Endodermal cell (in vitro differentiated cells): ENCODE measurements at regions not wholly inside any gene's neighbourhood (a gene's known extent, or its start where the extent isn't known, plus 50 kb on each side); places are given as distances from the start of the nearest gene placed in this dataset.

Experiments used
- DNase-seq: peaks from one replicate; pipeline ENCODE4 v3.0.0-alpha.2; 2017
- H3K27ac ChIP-seq: 2 replicates; pipeline ENCODE4 v1.5.1; 2013; ENCODE audit warnings: mild to moderate bottlenecking, low read depth, low read length, moderate library complexity
- H3K27me3 ChIP-seq: 2 replicates; pipeline ENCODE4 v1.6.1; 2013; ENCODE audit warnings: mild to moderate bottlenecking, low read length, moderate library complexity; ENCODE audit not compliant: insufficient read depth, control insufficient read depth, poor library complexity, severe bottlenecking
- H3K36me3 ChIP-seq: 2 replicates; pipeline ENCODE4 v1.7.0; 2013; ENCODE audit warnings: mild to moderate bottlenecking, low read length, moderate library complexity; ENCODE audit not compliant: control insufficient read depth, insufficient read depth
- H3K4me1 ChIP-seq: one replicate; pipeline ENCODE4 v1.7.0; 2013; ENCODE audit warnings: low read length; ENCODE audit not compliant: control insufficient read depth, insufficient read depth
- H3K4me3 ChIP-seq: 2 replicates; pipeline ENCODE4 v1.5.1; 2013; ENCODE audit warnings: mild to moderate bottlenecking, low read length, moderate library complexity
- H3K9ac ChIP-seq: 2 replicates; pipeline ENCODE4 v1.6.1; 2013; ENCODE audit warnings: mild to moderate bottlenecking, low read length, moderate library complexity; ENCODE audit not compliant: poor library complexity, severe bottlenecking; ENCODE audit errors: extremely low read depth
- H3K9me3 ChIP-seq: 2 replicates; pipeline ENCODE4 v1.6.1; 2013; ENCODE audit warnings: mild to moderate bottlenecking, low read length, moderate library complexity; ENCODE audit not compliant: control insufficient read depth
- H3K27ac Mint-ChIP-seq: 2 replicates; pipeline ENCODE4 v1.8.0; 2020; ENCODE audit warnings: mixed read lengths
- H3K27me3 Mint-ChIP-seq: 2 replicates; pipeline ENCODE4 v1.8.0; 2021; ENCODE audit warnings: mild to moderate bottlenecking, mixed read lengths; ENCODE audit not compliant: insufficient read depth
- H3K36me3 Mint-ChIP-seq: 2 replicates; pipeline ENCODE4 v1.8.0; 2020; ENCODE audit warnings: low read depth, mixed read lengths
- H3K4me1 Mint-ChIP-seq: 2 replicates; pipeline ENCODE4 v1.8.0; 2020; ENCODE audit warnings: mixed read lengths
- H3K4me3 Mint-ChIP-seq: 2 replicates; pipeline ENCODE4 v1.8.0; 2020; ENCODE audit warnings: mild to moderate bottlenecking, moderate library complexity, mixed read lengths
- H3K9me3 Mint-ChIP-seq: 2 replicates; pipeline ENCODE4 v1.8.0; 2020; ENCODE audit warnings: mild to moderate bottlenecking, mixed read lengths
- CTCF ChIP-seq: fragments of 200-600 bp; sonication (generic); conservative IDR thresholded peaks from 2 replicates; pipeline ENCODE4 v1.5.0; 2021; ENCODE audit warnings: antibody characterized with exemption, mild to moderate bottlenecking
- WGBS, 2 experiments: methylation state at CpG; one replicate each; pipeline versions ENCODE4 v1.1.5 to v1.1.7; 2013; ENCODE audit warnings: missing lambda C conversion rate in 2 of 2, mixed read lengths in 1 of 2; ENCODE audit not compliant: insufficient coverage in 1 of 2, insufficient read length in 1 of 2; 5-methylcytosine and 5-hydroxymethylcytosine counted together

DNA sequence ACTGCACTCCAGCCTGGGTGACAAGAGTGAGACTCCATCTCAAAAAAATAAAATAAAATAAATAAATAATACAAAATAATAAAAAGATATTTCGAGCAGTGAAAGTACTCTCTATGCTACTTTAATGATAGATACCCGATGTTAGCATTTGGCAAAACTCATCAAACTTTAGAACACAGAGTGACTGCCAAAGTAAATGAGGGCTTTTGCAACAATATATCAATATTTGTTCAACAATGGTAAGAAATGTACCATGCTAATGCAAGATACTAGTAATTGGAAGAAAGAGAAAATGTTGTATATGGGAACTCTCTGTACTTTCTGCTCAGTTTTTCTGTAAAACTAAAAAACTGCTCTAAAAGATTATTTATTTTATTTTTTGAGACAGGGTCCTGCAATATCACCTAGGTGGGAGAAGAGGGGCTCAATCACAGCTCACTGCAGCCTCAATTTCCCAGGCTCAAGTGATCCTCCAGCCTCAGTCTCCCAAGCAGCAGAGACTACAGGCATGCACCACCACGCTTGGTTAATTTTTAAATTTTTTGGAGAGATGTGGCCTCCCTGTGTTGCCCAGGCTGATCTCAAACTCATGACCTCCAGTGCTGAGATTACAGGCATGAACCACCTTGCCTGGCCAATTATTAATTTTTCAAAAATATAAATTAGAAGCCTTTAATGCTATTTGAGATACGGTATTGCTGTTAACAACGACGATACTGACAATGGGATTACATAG is 650.5 kb upstream of the NR2F2 start:
- H3K9ac ChIP-seq, result no peak overlapping the region
- no peak overlapping the region for H3K27ac Mint-ChIP-seq
- no peaks in the 10 kb centered on the region for H3K36me3 ChIP-seq
- WGBS, 2 experiments, result 94% methylated on average over 6 of the region's 6 CpGs; no CpG with 5 or more reads in 1 of the 2 experiments
- no peak overlapping the region for H3K27ac ChIP-seq
- H3K4me3 ChIP-seq, result no peak overlapping the region
- no peaks in the 10 kb centered on the region for H3K4me1 Mint-ChIP-seq
- no peak for TF ChIP-seq CTCF
- no peak for DNase-seq
- no peaks in the 10 kb centered on the region for H3K27me3 Mint-ChIP-seq
- H3K4me3 Mint-ChIP-seq, result no peak overlapping the region
- H3K36me3 Mint-ChIP-seq, result no peaks in the 10 kb centered on the region
- H3K9me3 ChIP-seq, result no peaks in the 10 kb centered on the region
- no peaks in the 10 kb centered on the region for H3K27me3 ChIP-seq
- no peaks in the 10 kb centered on the region for H3K4me1 ChIP-seq
- no peaks in the 10 kb centered on the region for H3K9me3 Mint-ChIP-seq

- Histone ChIP-seq H3K27me3 (no peaks in the 10 kb centered on the region), H3K9me3 (no peaks in the 10 kb centered on the region), H3K36me3 (no peaks in the 10 kb centered on the region), H3K4me3 (no peak overlapping the region), H3K9ac (no peak overlapping the region), H3K27ac (no peak overlapping the region), H3K4me1 (no peaks in the 10 kb centered on the region)
- Mint-ChIP-seq H3K4me1 (no peaks in the 10 kb centered on the region), H3K27ac (no peak overlapping the region), H3K27me3 (no peaks in the 10 kb centered on the region), H3K4me3 (no peak overlapping the region), H3K36me3 (no peaks in the 10 kb centered on the region), H3K9me3 (no peaks in the 10 kb centered on the region)
- no peak for TF ChIP-seq CTCF
- 65 to 67% methylated on average over 1 to 2 of the region's 2 CpGs for whole genome bisulfite sequencing, 2 experiments
- no peak for DNase-seq
These were observed 649.8 kb upstream of the NR2F2 start for GRCh38 chr15:95680728-95681127.

- Mint-ChIP-seq H3K9me3 (no peaks in the 10 kb centered on the region), H3K27me3 (no peaks in the 10 kb centered on the region), H3K4me1 (no peaks in the 10 kb centered on the region), H3K4me3 (no peak overlapping the region), H3K36me3 (no peaks in the 10 kb centered on the region), H3K27ac (no peak overlapping the region)
- 88 to 91% methylated on average over 2 to 5 of the region's 5 CpGs for WGBS, 2 experiments
- no peak for TF ChIP-seq CTCF
- Histone ChIP-seq H3K27me3 (no peaks in the 10 kb centered on the region), H3K36me3 (no peaks in the 10 kb centered on the region), H3K9me3 (no peaks in the 10 kb centered on the region), H3K4me3 (no peak overlapping the region), H3K4me1 (no peaks in the 10 kb centered on the region), H3K9ac (no peak overlapping the region), H3K27ac (no peak overlapping the region)
- no peak for DNase-seq
These were observed 648.5 kb upstream of the NR2F2 start for GRCh38 chr15:95681836-95682544.
